Sigmoid colon (tissue), 3 donors: ENCODE measurements at regions not wholly inside any gene's neighbourhood (a gene's known extent, or its start where the extent isn't known, plus 50 kb on each side); places are given as distances from the start of the nearest gene placed in this dataset.

Experiments
- POLR2A ChIP-seq, 2 donors: fragments of 450-650 bp; IDR thresholded peaks; one replicate each; pipeline ENCODE4 v1.6.1; 2016; ENCODE audit warnings: antibody characterized with exemption in 2 of 2, mild to moderate bottlenecking in 2 of 2, moderate library complexity in 2 of 2
- TF ChIP-seq, protein P1 (sequence below), 4 experiments: fragments of 450-650 bp in 3 of 4; fragments of 200-600 bp in 1 of 4; IDR thresholded peaks; one replicate each; pipeline ENCODE4 v1.5.1; 2016 to 2019; ENCODE audit warnings: antibody characterized with exemption in 4 of 4, mild to moderate bottlenecking in 3 of 4, moderate library complexity in 2 of 4

DNA sequence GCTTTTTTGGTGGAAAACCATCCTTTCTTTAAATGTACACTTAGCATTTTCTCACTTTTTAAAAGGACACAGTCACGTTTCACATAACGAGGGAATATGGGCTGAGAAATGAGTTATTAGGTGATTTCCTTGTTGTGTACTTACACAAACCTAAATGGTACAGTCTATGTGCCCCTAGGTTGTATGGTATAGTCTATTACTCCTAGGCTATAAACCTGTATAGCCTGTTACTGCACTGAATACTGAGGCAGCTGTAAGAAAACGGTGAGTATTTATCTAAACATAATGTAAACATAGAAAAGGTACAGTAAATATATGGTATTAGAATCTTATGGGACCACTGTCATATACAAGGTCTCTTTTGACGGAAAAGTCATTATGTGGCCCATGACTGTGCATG is 913.5 kb upstream of the GHITM start:
- TF ChIP-seq, protein P1, sequence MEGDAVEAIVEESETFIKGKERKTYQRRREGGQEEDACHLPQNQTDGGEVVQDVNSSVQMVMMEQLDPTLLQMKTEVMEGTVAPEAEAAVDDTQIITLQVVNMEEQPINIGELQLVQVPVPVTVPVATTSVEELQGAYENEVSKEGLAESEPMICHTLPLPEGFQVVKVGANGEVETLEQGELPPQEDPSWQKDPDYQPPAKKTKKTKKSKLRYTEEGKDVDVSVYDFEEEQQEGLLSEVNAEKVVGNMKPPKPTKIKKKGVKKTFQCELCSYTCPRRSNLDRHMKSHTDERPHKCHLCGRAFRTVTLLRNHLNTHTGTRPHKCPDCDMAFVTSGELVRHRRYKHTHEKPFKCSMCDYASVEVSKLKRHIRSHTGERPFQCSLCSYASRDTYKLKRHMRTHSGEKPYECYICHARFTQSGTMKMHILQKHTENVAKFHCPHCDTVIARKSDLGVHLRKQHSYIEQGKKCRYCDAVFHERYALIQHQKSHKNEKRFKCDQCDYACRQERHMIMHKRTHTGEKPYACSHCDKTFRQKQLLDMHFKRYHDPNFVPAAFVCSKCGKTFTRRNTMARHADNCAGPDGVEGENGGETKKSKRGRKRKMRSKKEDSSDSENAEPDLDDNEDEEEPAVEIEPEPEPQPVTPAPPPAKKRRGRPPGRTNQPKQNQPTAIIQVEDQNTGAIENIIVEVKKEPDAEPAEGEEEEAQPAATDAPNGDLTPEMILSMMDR (IDR thresholded peaks at IDR 0.05) = no peak
- TF ChIP-seq POLR2A (IDR thresholded peaks at IDR 0.05) = no peak
